Endodermal cell (in vitro differentiated cells): ENCODE measurements at regions not wholly inside any gene's neighbourhood (a gene's known extent, or its start where the extent isn't known, plus 50 kb on each side); places are given as distances from the start of the nearest gene placed in this dataset.

Experiments
- DNase-seq: peaks from one replicate; pipeline ENCODE4 v3.0.0-alpha.2; 2017
- H3K27ac ChIP-seq: 2 replicates; pipeline ENCODE4 v1.5.1; 2013; ENCODE audit warnings: mild to moderate bottlenecking, low read depth, low read length, moderate library complexity
- H3K27me3 ChIP-seq: 2 replicates; pipeline ENCODE4 v1.6.1; 2013; ENCODE audit warnings: mild to moderate bottlenecking, low read length, moderate library complexity; ENCODE audit not compliant: insufficient read depth, control insufficient read depth, poor library complexity, severe bottlenecking
- H3K36me3 ChIP-seq: 2 replicates; pipeline ENCODE4 v1.7.0; 2013; ENCODE audit warnings: mild to moderate bottlenecking, low read length, moderate library complexity; ENCODE audit not compliant: control insufficient read depth, insufficient read depth
- H3K4me1 ChIP-seq: one replicate; pipeline ENCODE4 v1.7.0; 2013; ENCODE audit warnings: low read length; ENCODE audit not compliant: control insufficient read depth, insufficient read depth
- H3K4me3 ChIP-seq: 2 replicates; pipeline ENCODE4 v1.5.1; 2013; ENCODE audit warnings: mild to moderate bottlenecking, low read length, moderate library complexity
- H3K9ac ChIP-seq: 2 replicates; pipeline ENCODE4 v1.6.1; 2013; ENCODE audit warnings: mild to moderate bottlenecking, low read length, moderate library complexity; ENCODE audit not compliant: poor library complexity, severe bottlenecking; ENCODE audit errors: extremely low read depth
- H3K9me3 ChIP-seq: 2 replicates; pipeline ENCODE4 v1.6.1; 2013; ENCODE audit warnings: mild to moderate bottlenecking, low read length, moderate library complexity; ENCODE audit not compliant: control insufficient read depth
- H3K27ac Mint-ChIP-seq: 2 replicates; pipeline ENCODE4 v1.8.0; 2020; ENCODE audit warnings: mixed read lengths
- H3K27me3 Mint-ChIP-seq: 2 replicates; pipeline ENCODE4 v1.8.0; 2021; ENCODE audit warnings: mild to moderate bottlenecking, mixed read lengths; ENCODE audit not compliant: insufficient read depth
- H3K36me3 Mint-ChIP-seq: 2 replicates; pipeline ENCODE4 v1.8.0; 2020; ENCODE audit warnings: low read depth, mixed read lengths
- H3K4me1 Mint-ChIP-seq: 2 replicates; pipeline ENCODE4 v1.8.0; 2020; ENCODE audit warnings: mixed read lengths
- H3K4me3 Mint-ChIP-seq: 2 replicates; pipeline ENCODE4 v1.8.0; 2020; ENCODE audit warnings: mild to moderate bottlenecking, moderate library complexity, mixed read lengths
- H3K9me3 Mint-ChIP-seq: 2 replicates; pipeline ENCODE4 v1.8.0; 2020; ENCODE audit warnings: mild to moderate bottlenecking, mixed read lengths
- CTCF ChIP-seq: fragments of 200-600 bp; sonication (generic); conservative IDR thresholded peaks from 2 replicates; pipeline ENCODE4 v1.5.0; 2021; ENCODE audit warnings: antibody characterized with exemption, mild to moderate bottlenecking
- WGBS, 2 experiments: methylation state at CpG; one replicate each; pipeline versions ENCODE4 v1.1.5 to v1.1.7; 2013; ENCODE audit warnings: missing lambda C conversion rate in 2 of 2, mixed read lengths in 1 of 2; ENCODE audit not compliant: insufficient coverage in 1 of 2, insufficient read length in 1 of 2; 5-methylcytosine and 5-hydroxymethylcytosine counted together

DNA sequence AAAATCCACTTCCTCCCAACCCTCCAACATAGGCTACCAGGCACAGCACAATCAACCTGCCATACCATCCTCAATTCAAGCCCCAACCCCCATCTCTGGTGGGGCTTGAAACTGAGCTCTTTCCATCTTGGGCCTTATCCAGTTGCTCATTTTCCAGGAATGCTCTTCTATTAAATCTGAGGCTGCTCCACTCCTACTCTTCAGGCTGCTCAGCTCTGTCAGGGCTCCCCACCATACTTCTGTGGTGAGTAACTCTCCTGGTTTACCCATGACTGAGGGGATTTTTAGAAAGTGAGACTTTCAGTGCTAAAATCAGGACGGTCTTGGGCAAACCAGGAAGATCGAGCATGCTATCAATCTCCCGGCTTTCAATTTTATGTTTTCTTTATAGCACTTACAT is 512.8 kb downstream of the LMO7 start:
- Mint-ChIP-seq H3K27ac (no peak overlapping the region), H3K9me3 (no peaks in the 10 kb centered on the region), H3K4me1 (no peaks in the 10 kb centered on the region), H3K36me3 (no peaks in the 10 kb centered on the region), H3K27me3 (no peaks in the 10 kb centered on the region), H3K4me3 (no peak overlapping the region)
- Histone ChIP-seq H3K27me3 (no peaks in the 10 kb centered on the region), H3K4me3 (no peak overlapping the region), H3K9ac (no peak overlapping the region), H3K4me1 (no peaks in the 10 kb centered on the region), H3K9me3 (no peaks in the 10 kb centered on the region), H3K36me3 (no peaks in the 10 kb centered on the region), H3K27ac (no peak overlapping the region)
- no peak for DNase-seq
- no peak for TF ChIP-seq CTCF
- WGBS, 2 experiments, result 100% methylated on average over 1 of the region's 3 CpGs; no CpG with 5 or more reads in 1 of the 2 experiments

- no peaks in the 10 kb centered on the region for H3K9me3 ChIP-seq
- no peaks in the 10 kb centered on the region for H3K27me3 Mint-ChIP-seq
- H3K9me3 Mint-ChIP-seq, result no peaks in the 10 kb centered on the region
- H3K4me1 Mint-ChIP-seq, result no peaks in the 10 kb centered on the region
- H3K36me3 ChIP-seq, result no peaks in the 10 kb centered on the region
- DNase-seq, result no peak
- H3K27me3 ChIP-seq, result no peaks in the 10 kb centered on the region
- no peaks in the 10 kb centered on the region for H3K4me1 ChIP-seq
- H3K36me3 Mint-ChIP-seq, result no peaks in the 10 kb centered on the region
- TF ChIP-seq CTCF, result no peak
- no peak overlapping the region for H3K27ac ChIP-seq
- H3K4me3 ChIP-seq, result no peak overlapping the region
- H3K27ac Mint-ChIP-seq, result no peak overlapping the region
- no peak overlapping the region for H3K4me3 Mint-ChIP-seq
- no peak overlapping the region for H3K9ac ChIP-seq
Observed at GRCh38 chr13:76148374-76148773, 512.2 kb downstream of the LMO7 start.

GRCh38 chr13:76132532-76132931 is 496.4 kb downstream of the LMO7 start:
- Histone ChIP-seq H3K36me3 (no peaks in the 10 kb centered on the region), H3K4me1 (no peaks in the 10 kb centered on the region), H3K9ac (no peak overlapping the region), H3K4me3 (no peak overlapping the region), H3K27ac (no peak overlapping the region), H3K9me3 (no peaks in the 10 kb centered on the region), H3K27me3 (no peaks in the 10 kb centered on the region)
- no peak for TF ChIP-seq CTCF
- DNase-seq, result no peak
- no peaks in the 10 kb centered on the region for H3K36me3 Mint-ChIP-seq
- H3K4me3 Mint-ChIP-seq, result no peak overlapping the region
- H3K27ac Mint-ChIP-seq, result no peak overlapping the region
- WGBS, 2 experiments, result 91 to 94% methylated on average over 1 of the region's 1 CpG
- no peaks in the 10 kb centered on the region for H3K27me3 Mint-ChIP-seq
- peaks cover 5% of the 10 kb centered on the region for H3K4me1 Mint-ChIP-seq
- no peaks in the 10 kb centered on the region for H3K9me3 Mint-ChIP-seq
